Natural killer cell (primary cell): ENCODE measurements at regions not wholly inside any gene's neighbourhood (a gene's known extent, or its start where the extent isn't known, plus 50 kb on each side); places are given as distances from the start of the nearest gene placed in this dataset.

Source experiments
- ATAC-seq, 3 donors: fragments of 150-1000 bp in 2 of 3; fragments of 200-7000 bp in 1 of 3; cut with Tn5 transposase; 1 replicate in 1 of 3; 2 replicates in 2 of 3; pipeline ENCODE4 v1.10.0; 2021; ENCODE audit warnings: mild to moderate bottlenecking in 2 of 3, moderate library complexity in 2 of 3
- DNase-seq, 2 donors: peaks; one replicate each; pipeline versions ENCODE4 v3.0.0 to v3.0.0-alpha.2; 2013 to 2021; ENCODE audit warnings: mixed read lengths in 1 of 2
- H3K27ac ChIP-seq: one replicate; pipeline ENCODE4 v1.5.1; 2013; ENCODE audit warnings: mild to moderate bottlenecking, low read length
- H3K27me3 ChIP-seq: one replicate; pipeline ENCODE4 v1.6.1; 2013; ENCODE audit warnings: low read length; ENCODE audit not compliant: control insufficient read depth, insufficient read depth
- H3K36me3 ChIP-seq: one replicate; pipeline ENCODE4 v1.6.1; 2013; ENCODE audit warnings: low read length; ENCODE audit not compliant: control insufficient read depth, insufficient read depth
- H3K4me1 ChIP-seq: one replicate; pipeline ENCODE4 v1.6.1; 2013; ENCODE audit warnings: low read length; ENCODE audit not compliant: control insufficient read depth, insufficient read depth
- H3K4me3 ChIP-seq: one replicate; pipeline ENCODE4 v1.5.1; 2013; ENCODE audit warnings: low read length
- H3K9me3 ChIP-seq: one replicate; pipeline ENCODE4 v1.6.1; 2013; ENCODE audit warnings: low read length; ENCODE audit not compliant: control insufficient read depth, insufficient read depth
- H3K27ac Mint-ChIP-seq, 2 donors: one replicate each; pipeline ENCODE4 v1.8.0; 2022; ENCODE audit warnings: mild to moderate bottlenecking in 2 of 2, mixed read lengths in 2 of 2, moderate library complexity in 1 of 2
- H3K27me3 Mint-ChIP-seq, 2 donors: one replicate each; pipeline ENCODE4 v1.8.0; 2022; ENCODE audit warnings: low read depth in 2 of 2, mixed read lengths in 2 of 2
- H3K36me3 Mint-ChIP-seq: one replicate; pipeline ENCODE4 v1.8.0; 2022; ENCODE audit warnings: mixed read lengths
- H3K4me1 Mint-ChIP-seq, 2 donors: one replicate each; pipeline ENCODE4 v1.8.0; 2022; ENCODE audit warnings: mixed read lengths in 2 of 2
- H3K4me3 Mint-ChIP-seq: one replicate; pipeline ENCODE4 v1.8.0; 2022; ENCODE audit warnings: mild to moderate bottlenecking, moderate library complexity, mixed read lengths
- H3K9me3 Mint-ChIP-seq, 2 donors: one replicate each; pipeline ENCODE4 v1.8.0; 2022; ENCODE audit warnings: mixed read lengths in 2 of 2
- CTCF ChIP-seq: fragments of 200-600 bp; IDR thresholded peaks from one replicate; pipeline ENCODE4 v1.8.0; 2022; ENCODE audit warnings: antibody characterized with exemption
- WGBS: methylation state at CpG from one replicate; pipeline ENCODE4 v1.1.7; 2013; ENCODE audit warnings: missing lambda C conversion rate; ENCODE audit not compliant: insufficient coverage; 5-methylcytosine and 5-hydroxymethylcytosine counted together
- intact Hi-C: fragments of 100-400 bp; cut with micrococcal nuclease; formaldehyde crosslinking; loops from one replicate; pipeline ENCODE4 v1.14.2; 2022

GRCh38 chr13:33450956-33451709, 165.6 kb upstream of the STARD13 start:
- intact Hi-C loops: no loop called here
- Mint-ChIP-seq H3K27me3 (no peaks in the 10 kb centered on the region), H3K4me1 (no peaks in the 10 kb centered on the region), H3K36me3 (no peaks in the 10 kb centered on the region), H3K27ac (no peak overlapping the region), H3K9me3 (peaks cover 2 to 13% of the 10 kb centered on the region in 2 donors), H3K4me3 (no peak overlapping the region)
- no peaks in the 10 kb centered on the region for H3K27me3 ChIP-seq
- 83% methylated on average over 6 of the region's 6 CpGs for WGBS
- H3K4me1 ChIP-seq: no peaks in the 10 kb centered on the region
- ATAC-seq (no peak), DNase-seq (no peak)
- no peaks in the 10 kb centered on the region for H3K36me3 ChIP-seq
- H3K27ac ChIP-seq: no peak overlapping the region
- no peaks in the 10 kb centered on the region for H3K9me3 ChIP-seq
- no peak overlapping the region for H3K4me3 ChIP-seq
- TF ChIP-seq CTCF: no peak

GRCh38 chr13:33452873-33453517, 167.4 kb upstream of the STARD13 start:
- no peaks in the 10 kb centered on the region for H3K4me1 Mint-ChIP-seq
- no peaks in the 10 kb centered on the region for H3K27me3 Mint-ChIP-seq
- no peaks in the 10 kb centered on the region for H3K9me3 ChIP-seq
- H3K9me3 Mint-ChIP-seq: peaks cover 2 to 13% of the 10 kb centered on the region in 2 donors
- ATAC-seq: no peak
- 86% methylated on average over 2 of the region's 2 CpGs for WGBS
- no peaks in the 10 kb centered on the region for H3K36me3 Mint-ChIP-seq
- no peak overlapping the region for H3K4me3 Mint-ChIP-seq
- TF ChIP-seq CTCF: no peak
- no peak overlapping the region for H3K27ac Mint-ChIP-seq
- no peaks in the 10 kb centered on the region for H3K4me1 ChIP-seq
- intact Hi-C loops: no loop called here
- no peak for DNase-seq
- no peak overlapping the region for H3K27ac ChIP-seq
- H3K4me3 ChIP-seq: no peak overlapping the region
- no peaks in the 10 kb centered on the region for H3K36me3 ChIP-seq
- H3K27me3 ChIP-seq: no peaks in the 10 kb centered on the region

GRCh38 chr13:33453936-33454335, 168.4 kb upstream of the STARD13 start:
- H3K4me3 Mint-ChIP-seq: no peak overlapping the region
- Histone ChIP-seq H3K27ac (no peak overlapping the region), H3K4me1 (no peaks in the 10 kb centered on the region), H3K36me3 (no peaks in the 10 kb centered on the region), H3K27me3 (no peaks in the 10 kb centered on the region), H3K4me3 (no peak overlapping the region), H3K9me3 (no peaks in the 10 kb centered on the region)
- WGBS: 93% methylated on average over 2 of the region's 2 CpGs
- DNase-seq: no peak
- no peaks in the 10 kb centered on the region for H3K4me1 Mint-ChIP-seq
- H3K27ac Mint-ChIP-seq: no peak overlapping the region
- ATAC-seq: no peak
- peaks cover 2 to 13% of the 10 kb centered on the region in 2 donors for H3K9me3 Mint-ChIP-seq
- TF ChIP-seq CTCF: no peak
- H3K36me3 Mint-ChIP-seq: no peaks in the 10 kb centered on the region
- intact Hi-C loops: no loop called here
- no peaks in the 10 kb centered on the region for H3K27me3 Mint-ChIP-seq
